Fibroblast of pulmonary artery (primary cell): ENCODE measurements at regions not wholly inside any gene's neighbourhood (a gene's known extent, or its start where the extent isn't known, plus 50 kb on each side); places are given as distances from the start of the nearest gene placed in this dataset.
"Not testable (repeated sequence)": the region's sequence is repeated elsewhere in the genome, so short reads cannot be mapped to it uniquely, and the experiment has no call there.

Experiments
- DNase-seq: peaks from one replicate; pipeline ENCODE4 v3.0.0-alpha.2; 2010; ENCODE audit warnings: low read depth
- H3K4me3 ChIP-seq: replicated peaks from 2 replicates; pipeline ENCODE4 v1.5.1; 2011; ENCODE audit warnings: low read depth, mild to moderate bottlenecking, control low read depth, low read length, moderate library complexity
- CTCF ChIP-seq: IDR thresholded peaks from 2 replicates; pipeline ENCODE4 v1.5.1; 2011; ENCODE audit warnings: mild to moderate bottlenecking, control low read depth, low read length, inconsistent platforms; ENCODE audit errors: missing control alignments

GRCh38 chr2:138094031-138094430, 129.8 kb downstream of the HNMT start:
- no peak overlapping the region for H3K4me3 ChIP-seq
- no peak for DNase-seq
- TF ChIP-seq CTCF, result no peak

GRCh38 chr2:138095336-138095735, 131.1 kb downstream of the HNMT start:
- DNase-seq, result no peak
- no peak for TF ChIP-seq CTCF
- H3K4me3 ChIP-seq, result no peak overlapping the region

- H3K4me3 ChIP-seq, DNase-seq: not testable (repeated sequence)
These were observed 135.0 kb downstream of the HNMT start for GRCh38 chr2:138099288-138099687.

- DNase-seq, result no peak
- no peak overlapping the region for H3K4me3 ChIP-seq
- no peak for TF ChIP-seq CTCF
These were observed 137.4 kb downstream of the HNMT start for GRCh38 chr2:138101718-138102117.

GRCh38 chr2:138102664-138103063, 138.4 kb downstream of the HNMT start:
- H3K4me3 ChIP-seq, result no peak overlapping the region
- DNase-seq, result no peak
- no peak for TF ChIP-seq CTCF

GRCh38 chr2:138103156-138103555, 138.9 kb downstream of the HNMT start:
- H3K4me3 ChIP-seq, result no peak overlapping the region
- no peak for TF ChIP-seq CTCF
- no peak for DNase-seq

- no peak for DNase-seq
- H3K4me3 ChIP-seq, result no peak overlapping the region
- TF ChIP-seq CTCF, result no peak
These were observed 139.8 kb downstream of the HNMT start for GRCh38 chr2:138104071-138104470.

GRCh38 chr2:138105358-138105757, 141.1 kb downstream of the HNMT start:
- DNase-seq, result peak; percentile 33
- no peak for TF ChIP-seq CTCF
- H3K4me3 ChIP-seq, result no peak overlapping the region
